Left lung (tissue), 4 donors: ENCODE measurements at regions not wholly inside any gene's neighbourhood (a gene's known extent, or its start where the extent isn't known, plus 50 kb on each side); places are given as distances from the start of the nearest gene placed in this dataset.

Experiments
- ATAC-seq: fragments of 200-7000 bp; cut with Tn5 transposase; one replicate; pipeline ENCODE4 v1.9.1; 2020; ENCODE audit warnings: moderate library complexity
- DNase-seq, 4 donors: peaks; one replicate each; pipeline ENCODE4 v3.0.0-alpha.2; 2013 to 2020
- H3K27ac ChIP-seq, 2 donors: fragments of 200-600 bp; sonication (generic) in 1 of 2; one replicate each; pipeline versions ENCODE4 v1.5.0 to v1.8.0; 2020 to 2021
- H3K27me3 ChIP-seq, 2 donors: fragments of 200-600 bp; sonication (generic) in 1 of 2; one replicate each; pipeline versions ENCODE4 v1.5.0 to v1.8.0; 2020 to 2021
- H3K36me3 ChIP-seq, 2 donors: fragments of 200-600 bp; sonication (generic) in 1 of 2; one replicate each; pipeline versions ENCODE4 v1.5.0 to v1.8.0; 2020 to 2021
- H3K4me1 ChIP-seq, 2 donors: fragments of 200-600 bp; one replicate each; pipeline ENCODE4 v1.8.0; 2021
- H3K4me3 ChIP-seq, 2 donors: fragments of 200-600 bp; sonication (generic) in 1 of 2; one replicate each; pipeline versions ENCODE4 v1.5.0 to v1.8.0; 2020 to 2021; ENCODE audit warnings: mild to moderate bottlenecking in 1 of 2
- H3K9me3 ChIP-seq, 2 donors: fragments of 200-600 bp; sonication (generic) in 1 of 2; one replicate each; pipeline versions ENCODE4 v1.5.0 to v1.8.0; 2020 to 2021
- CTCF ChIP-seq, 2 donors: fragments of 200-600 bp; sonication (generic) in 1 of 2; IDR thresholded peaks; one replicate each; pipeline versions ENCODE4 v1.5.0 to v1.8.0; 2021; ENCODE audit warnings: antibody characterized with exemption in 2 of 2
- intact Hi-C, 2 donors: fragments of 100-400 bp; cut with DNase I; formaldehyde crosslinking; loops; one replicate each; pipeline versions ENCODE4 v1.11.2 to v1.14.2; 2022
- donor health status: DM: no; HTN: yes; CAD: no.
- donor health status: DM: no; HTN: no; CAD: no.

DNA sequence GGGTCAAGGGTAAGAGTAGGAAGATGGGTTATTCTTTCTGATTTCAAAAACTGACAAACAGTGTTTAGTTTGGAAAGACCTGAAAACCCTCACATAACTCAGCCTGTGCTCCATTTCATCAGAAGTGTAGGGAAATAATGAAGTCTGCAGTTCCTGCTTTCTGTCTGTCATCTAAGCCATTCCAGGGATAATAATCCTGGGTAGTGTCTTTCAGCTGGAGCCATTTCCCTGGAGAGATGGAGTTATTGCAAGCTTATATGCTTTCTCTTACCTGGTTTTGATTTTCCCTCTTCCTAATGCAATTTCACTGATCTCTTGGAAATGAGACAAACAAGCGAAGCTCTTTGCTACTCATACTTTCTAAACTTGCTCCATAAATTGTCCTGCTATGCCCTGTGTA, 824.8 kb upstream of the LCORL start:
- ATAC-seq (no peak), DNase-seq (no peak)
- no peak for TF ChIP-seq CTCF (IDR thresholded peaks at IDR 0.05)
- no peak overlapping the region for H3K4me3 ChIP-seq
- no peaks in the 10 kb centered on the region for H3K36me3 ChIP-seq
- peaks cover 0 to 18% of the 10 kb centered on the region in 2 donors for H3K9me3 ChIP-seq
- intact Hi-C loops, result no loop called here
- no peaks in the 10 kb centered on the region for H3K27me3 ChIP-seq
- no peak overlapping the region for H3K27ac ChIP-seq
- H3K4me1 ChIP-seq, result no peaks in the 10 kb centered on the region

- intact Hi-C loops, result no loop called here
- no peak for TF ChIP-seq CTCF (IDR thresholded peaks at IDR 0.05)
- H3K27ac ChIP-seq, result no peak overlapping the region
Measured at GRCh38 chr4:18844726-18845125, 823.2 kb upstream of the LCORL start.

GRCh38 chr4:18842431-18842830, 820.9 kb upstream of the LCORL start:
- no peak for TF ChIP-seq CTCF (IDR thresholded peaks at IDR 0.05)
- H3K27ac ChIP-seq, result no peak overlapping the region
- H3K36me3 ChIP-seq, result no peaks in the 10 kb centered on the region
- ATAC-seq, result no peak
- peak in 1 of 4 donors; percentile 27 for DNase-seq
- H3K9me3 ChIP-seq, result peaks cover 0 to 18% of the 10 kb centered on the region in 2 donors
- no peaks in the 10 kb centered on the region for H3K27me3 ChIP-seq
- intact Hi-C loops, result no loop called here
- H3K4me1 ChIP-seq, result no peaks in the 10 kb centered on the region
- no peak overlapping the region for H3K4me3 ChIP-seq

More at GRCh38 chr4:18844726-18845125, 823.2 kb upstream of the LCORL start:
- H3K9me3 ChIP-seq, result peaks cover 0 to 18% of the 10 kb centered on the region in 2 donors
- no peaks in the 10 kb centered on the region for H3K27me3 ChIP-seq
- no peaks in the 10 kb centered on the region for H3K4me1 ChIP-seq
- no peak for ATAC-seq
- H3K4me3 ChIP-seq, result no peak overlapping the region
- no peaks in the 10 kb centered on the region for H3K36me3 ChIP-seq
- DNase-seq, result no peak

DNA sequence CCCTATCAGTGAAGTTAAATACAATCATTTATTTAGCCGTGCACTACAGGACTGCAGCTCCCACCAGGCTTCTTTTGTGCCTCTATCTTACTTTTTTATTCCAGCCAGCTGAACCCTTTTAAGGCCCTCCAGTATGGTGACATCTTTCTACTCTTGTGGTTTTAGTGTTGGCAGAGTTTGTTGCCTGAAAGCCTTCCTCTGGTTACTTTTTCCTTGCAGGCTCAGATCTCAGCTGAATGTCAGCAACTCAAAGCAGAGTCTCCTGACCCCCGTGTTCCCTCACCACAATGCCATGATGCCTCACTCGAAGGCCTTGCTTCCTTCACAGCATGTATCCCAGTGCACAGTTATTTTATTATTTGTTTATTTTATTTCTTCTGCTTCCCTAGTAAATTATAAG, 818.9 kb upstream of the LCORL start:
- ATAC-seq (no peak), DNase-seq (no peak)
- H3K27me3 ChIP-seq, result no peaks in the 10 kb centered on the region
- no peaks in the 10 kb centered on the region for H3K36me3 ChIP-seq
- peaks cover 0 to 16% of the 10 kb centered on the region in 2 donors for H3K9me3 ChIP-seq
- no peak for TF ChIP-seq CTCF (IDR thresholded peaks at IDR 0.05)
- no peaks in the 10 kb centered on the region for H3K4me1 ChIP-seq
- H3K4me3 ChIP-seq, result no peak overlapping the region
- H3K27ac ChIP-seq, result no peak overlapping the region
- intact Hi-C loops, result no loop called here

DNA sequence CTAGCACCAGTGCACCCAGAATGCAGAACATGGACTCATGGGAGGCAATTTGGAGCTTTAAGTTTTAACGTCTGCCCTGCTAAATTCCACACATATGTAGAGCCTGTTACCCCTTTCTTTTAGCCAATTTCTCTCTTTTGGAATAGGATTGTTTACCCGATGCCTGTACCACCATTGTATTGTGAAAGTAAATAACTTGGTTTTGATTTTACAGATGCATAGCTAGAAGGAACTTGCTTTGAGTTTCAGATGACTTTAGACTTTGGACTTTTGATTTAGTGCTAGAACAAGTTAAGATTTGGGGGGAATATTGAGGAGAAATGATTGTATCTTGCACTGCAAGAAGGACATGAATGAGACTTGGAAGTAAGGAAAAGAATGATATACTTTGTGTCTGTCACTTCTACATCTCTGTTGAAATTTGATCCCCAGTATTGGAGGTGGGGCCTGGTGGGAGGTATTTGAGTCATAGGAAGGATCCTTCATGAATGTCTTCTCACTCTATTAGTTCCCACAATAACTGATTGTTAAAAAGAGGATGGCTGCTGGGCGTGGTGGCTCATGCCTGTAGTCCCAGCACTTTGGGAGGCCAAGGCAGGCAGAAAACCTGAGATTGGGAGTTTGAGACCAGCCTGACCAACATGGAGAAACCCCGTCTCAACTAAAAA, 794.8 kb upstream of the LCORL start:
- intact Hi-C loops, result no loop called here
- TF ChIP-seq CTCF (IDR thresholded peaks at IDR 0.05), result no peak
- no peak overlapping the region for H3K27ac ChIP-seq
- DNase-seq (no peak), ATAC-seq (no peak)
- H3K4me1 ChIP-seq, result no peaks in the 10 kb centered on the region
- no peaks in the 10 kb centered on the region for H3K27me3 ChIP-seq
- no peaks in the 10 kb centered on the region for H3K9me3 ChIP-seq
- H3K36me3 ChIP-seq, result no peaks in the 10 kb centered on the region
- H3K4me3 ChIP-seq, result no peak overlapping the region
